NCI-H748 (cell line): ENCODE measurements at regions not wholly inside any gene's neighbourhood (a gene's known extent, or its start where the extent isn't known, plus 50 kb on each side); places are given as distances from the start of the nearest gene placed in this dataset.

Source experiments
- DNase-seq: peaks from one replicate; lab custom pipeline; 2025; ENCODE audit not compliant: unreplicated experiment; lab: John Stamatoyannopoulos, UW

DNA sequence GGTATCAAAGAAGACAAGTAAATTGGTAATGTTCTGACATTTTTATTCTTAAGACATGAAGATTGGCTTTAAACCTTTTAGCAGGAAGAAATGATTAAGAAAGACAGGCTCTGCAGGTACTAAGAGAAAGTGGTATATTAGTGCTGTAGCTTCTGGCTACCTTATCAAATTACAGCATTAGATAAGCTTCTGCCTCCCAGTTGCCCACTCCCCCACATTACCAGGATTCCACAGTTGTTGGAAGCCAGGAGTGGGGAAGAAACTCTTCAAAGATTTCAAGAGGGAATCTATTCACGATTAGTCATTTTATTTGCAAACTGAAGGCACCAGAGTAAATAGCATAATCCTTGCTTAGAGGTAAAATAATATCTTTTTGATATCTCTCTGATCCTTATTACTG is 274.9 kb downstream of the LMO4 start:
- no peak for DNase-seq

DNA sequence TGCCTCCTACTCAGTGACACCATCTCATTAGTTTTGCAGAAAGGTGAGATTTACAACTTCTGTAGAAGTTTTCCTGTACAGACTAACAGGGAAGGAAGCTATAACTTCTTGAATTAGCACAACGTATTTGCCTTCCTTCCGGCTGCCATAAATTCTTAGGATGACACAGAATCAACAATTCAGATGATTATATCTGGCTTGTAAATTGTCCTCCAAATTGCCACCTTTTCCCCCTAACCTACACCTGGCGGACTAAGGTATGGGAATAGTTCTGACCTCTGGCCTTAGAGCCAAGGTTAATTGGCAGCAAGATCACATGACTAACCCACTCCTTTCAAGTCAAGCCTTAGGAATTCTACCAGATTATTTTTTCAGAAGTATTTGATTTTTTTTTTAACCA is 284.3 kb downstream of the LMO4 start:
- no peak for DNase-seq

DNA sequence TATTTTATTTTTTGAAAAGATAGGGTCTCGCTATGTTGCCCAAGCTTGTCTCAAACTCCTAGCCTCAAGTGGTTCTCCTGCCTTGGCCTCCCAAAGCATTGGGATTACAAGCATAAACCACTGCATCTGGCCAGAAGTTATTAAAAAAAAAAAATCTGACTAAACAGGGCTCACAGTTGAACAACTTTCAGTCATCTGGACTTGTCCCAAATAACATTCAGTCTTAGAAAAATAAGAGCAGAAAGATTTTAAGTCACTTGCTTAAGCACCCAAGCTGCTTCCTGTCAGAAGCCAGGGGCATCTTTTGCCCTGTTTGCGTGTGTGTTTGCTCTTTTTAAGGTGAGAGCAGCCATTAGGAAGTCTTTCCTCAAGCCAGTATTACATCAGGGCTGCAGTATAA is 286.8 kb downstream of the LMO4 start:
- no peak for DNase-seq

- no peak for DNase-seq
These were observed 287.2 kb downstream of the LMO4 start for GRCh38 chr1:87615901-87616300.

- no peak for DNase-seq
These were observed 292.1 kb downstream of the LMO4 start for GRCh38 chr1:87620807-87621206.

DNA sequence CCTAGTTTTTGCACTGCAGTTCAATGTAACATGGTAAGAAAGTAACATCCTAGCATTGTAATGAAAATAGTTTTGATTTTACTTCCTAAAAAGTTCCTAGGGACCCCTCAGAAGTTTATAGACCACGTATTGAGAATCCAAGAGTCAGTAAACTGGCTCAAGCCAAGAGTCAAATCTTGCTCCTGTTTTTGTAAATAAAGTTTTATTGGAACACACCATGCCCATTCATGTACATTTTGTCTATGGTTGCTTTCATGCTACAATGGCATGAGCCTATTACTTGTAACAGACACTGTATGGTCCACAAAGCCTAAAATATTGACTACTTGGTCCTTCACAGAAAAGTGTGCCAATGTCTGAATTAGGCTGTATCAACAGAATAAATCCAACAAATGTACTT is 301.0 kb downstream of the LMO4 start:
- DNase-seq: no peak

DNA sequence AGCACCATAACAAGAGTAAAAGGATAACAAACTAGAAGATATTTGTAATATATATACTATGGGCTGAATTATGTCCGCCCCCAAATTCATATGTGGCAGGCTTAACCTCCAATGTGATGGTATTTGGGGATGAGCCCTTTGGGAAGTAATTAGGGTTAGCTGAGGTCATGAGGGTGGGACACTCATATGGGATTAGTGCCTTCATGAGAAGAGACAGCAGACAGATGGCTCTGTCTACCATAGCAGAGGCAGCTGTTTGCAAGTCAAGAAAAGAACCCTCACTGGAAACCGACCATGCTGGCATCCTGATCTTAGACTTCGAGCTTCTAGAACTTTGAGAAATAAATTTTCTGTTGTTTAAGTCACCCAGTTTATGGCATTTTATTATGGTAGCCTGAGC is 303.6 kb downstream of the LMO4 start:
- no peak for DNase-seq

DNA sequence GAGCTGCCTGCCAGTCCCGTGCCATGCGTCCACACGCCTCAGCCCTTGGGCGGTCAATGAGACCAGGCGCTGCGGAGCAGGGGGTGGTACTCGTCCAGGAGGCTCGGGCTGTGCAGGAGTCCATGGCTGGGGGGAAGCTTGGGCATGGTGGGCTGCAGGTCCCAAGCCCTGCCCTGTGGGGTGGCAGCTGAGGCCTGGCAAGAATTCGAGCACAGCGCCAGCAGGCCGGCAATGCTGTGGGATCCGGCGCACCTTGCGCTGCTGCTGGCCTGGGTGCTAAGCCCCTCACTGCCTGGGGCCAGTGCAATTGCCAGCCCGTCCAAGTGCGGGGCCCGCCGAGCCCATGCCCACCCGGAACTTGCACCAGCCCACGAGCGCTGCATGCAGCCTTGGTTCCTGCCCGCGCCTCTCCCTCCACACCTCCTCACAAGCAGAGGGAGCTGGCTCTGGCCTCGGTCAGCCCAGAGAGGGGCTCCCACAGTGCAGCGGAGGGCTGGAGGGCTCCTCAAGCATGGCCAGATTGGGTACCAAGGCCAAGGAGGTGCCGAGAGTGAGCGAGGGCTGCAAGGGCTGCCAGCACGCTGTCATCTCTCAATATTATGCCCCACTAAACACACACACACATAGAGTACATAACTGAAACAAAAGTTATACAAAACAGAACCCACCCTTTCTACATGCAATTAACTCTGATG is 307.7 kb downstream of the LMO4 start:
- no peak for DNase-seq

GRCh38 chr1:87638636-87639035 is 310.0 kb downstream of the LMO4 start:
- DNase-seq: no peak

- no peak for DNase-seq
These were observed 313.3 kb downstream of the LMO4 start for GRCh38 chr1:87641996-87642395.

DNA sequence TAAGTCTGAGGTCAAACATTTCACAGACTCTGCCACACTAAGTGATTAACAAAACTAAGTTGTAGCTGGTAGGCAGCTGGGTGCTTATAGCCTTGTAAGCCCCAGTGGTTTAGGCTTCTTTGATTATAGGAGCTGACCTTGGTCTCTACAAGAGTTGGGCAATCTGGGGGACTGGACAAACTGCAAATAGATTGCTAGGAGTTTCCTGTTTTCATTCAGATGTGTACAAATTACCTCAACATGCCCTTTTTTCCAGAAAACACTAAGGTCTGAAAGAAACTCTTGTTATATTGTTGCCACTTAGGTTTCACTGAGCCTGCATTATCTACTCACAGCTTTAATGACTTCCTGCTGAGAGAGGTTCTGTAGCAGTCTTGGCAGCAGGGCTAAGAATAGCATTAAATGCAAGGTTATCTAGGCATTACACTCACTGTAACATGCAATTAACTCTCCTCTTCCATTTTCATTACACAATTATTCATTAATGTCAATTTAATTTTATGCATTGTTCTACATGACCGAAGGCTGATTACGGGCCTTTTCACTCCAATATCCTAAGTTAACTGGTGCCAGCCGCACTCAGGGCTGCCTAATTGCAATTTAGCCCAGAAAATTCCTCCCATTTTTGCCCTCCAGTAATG is 314.0 kb downstream of the LMO4 start:
- peak; percentile 75 for DNase-seq

GRCh38 chr1:87644033-87644578 is 315.4 kb downstream of the LMO4 start:
- no peak for DNase-seq

GRCh38 chr1:87644579-87645190 is 316.0 kb downstream of the LMO4 start:
- DNase-seq: no peak

DNA sequence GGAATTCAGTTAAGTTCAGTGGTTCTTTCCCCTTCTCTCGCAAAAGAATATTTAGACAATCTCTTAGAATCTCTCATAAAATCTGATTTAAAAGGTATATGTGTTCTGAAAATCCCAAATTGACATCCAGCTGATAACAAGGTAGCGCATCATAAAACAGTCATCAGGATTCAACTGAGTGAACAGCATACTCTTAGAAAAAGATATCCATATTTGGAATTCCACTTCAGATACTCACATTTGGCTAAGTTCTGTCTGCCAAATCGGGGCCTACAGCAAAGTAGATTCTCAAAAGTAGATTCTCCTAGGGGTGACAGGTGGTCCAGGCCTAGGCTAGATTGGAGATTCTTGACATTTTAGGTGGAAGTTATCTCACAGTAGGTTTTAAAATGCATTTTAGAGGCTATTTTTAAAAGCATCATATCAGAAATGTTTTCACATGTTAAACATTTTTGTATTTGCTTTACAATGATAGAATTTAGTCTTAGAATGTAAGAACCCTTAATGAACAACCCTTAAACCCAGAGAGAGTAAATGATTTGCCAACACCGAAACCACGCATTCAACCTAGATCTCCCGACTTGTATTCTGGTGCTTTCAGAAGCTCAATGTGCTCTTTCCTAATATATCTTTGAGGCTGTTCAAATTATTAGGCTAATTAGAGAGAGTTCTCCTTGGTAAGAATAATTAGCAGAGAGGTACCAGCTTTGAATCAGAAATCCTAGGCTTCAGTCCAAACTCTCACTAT is 318.9 kb downstream of the LMO4 start:
- DNase-seq: no peak

GRCh38 chr1:87648323-87649119 is 319.8 kb downstream of the LMO4 start:
- DNase-seq: no peak

DNA sequence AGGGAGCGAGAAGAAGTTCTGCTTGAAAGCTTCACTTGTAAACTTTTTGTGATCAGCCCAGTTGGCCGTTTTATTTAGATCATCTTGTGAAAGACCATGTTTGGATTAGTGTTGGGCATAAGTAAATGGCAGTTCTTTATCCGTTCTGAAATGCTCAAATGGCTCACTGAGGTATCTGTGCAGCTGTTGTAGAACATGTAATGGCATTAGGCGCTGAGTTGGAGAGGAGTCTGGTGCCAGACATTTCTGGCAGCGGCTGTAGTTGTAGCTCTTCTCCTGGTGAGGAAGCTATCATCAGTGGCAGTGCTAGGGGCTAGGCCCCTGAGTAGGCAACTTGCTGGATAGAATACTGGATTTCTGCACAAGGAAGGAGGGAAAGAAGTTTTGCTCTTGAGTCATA is 321.6 kb downstream of the LMO4 start:
- no peak for DNase-seq

GRCh38 chr1:87652176-87652575 is 323.5 kb downstream of the LMO4 start:
- DNase-seq: no peak

- no peak for DNase-seq
These were observed 336.5 kb downstream of the LMO4 start for GRCh38 chr1:87665151-87665550.

- no peak for DNase-seq
These were observed 338.0 kb downstream of the LMO4 start for GRCh38 chr1:87666681-87667080.

- no peak for DNase-seq
These were observed 341.0 kb downstream of the LMO4 start for GRCh38 chr1:87669674-87670073.

GRCh38 chr1:87673309-87673708 is 344.6 kb downstream of the LMO4 start:
- no peak for DNase-seq
